ENCODE measurements at regions not wholly inside any gene's neighbourhood (a gene's known extent, or its start where the extent isn't known, plus 50 kb on each side); places are given as distances from the start of the nearest gene placed in this dataset.

DNA sequence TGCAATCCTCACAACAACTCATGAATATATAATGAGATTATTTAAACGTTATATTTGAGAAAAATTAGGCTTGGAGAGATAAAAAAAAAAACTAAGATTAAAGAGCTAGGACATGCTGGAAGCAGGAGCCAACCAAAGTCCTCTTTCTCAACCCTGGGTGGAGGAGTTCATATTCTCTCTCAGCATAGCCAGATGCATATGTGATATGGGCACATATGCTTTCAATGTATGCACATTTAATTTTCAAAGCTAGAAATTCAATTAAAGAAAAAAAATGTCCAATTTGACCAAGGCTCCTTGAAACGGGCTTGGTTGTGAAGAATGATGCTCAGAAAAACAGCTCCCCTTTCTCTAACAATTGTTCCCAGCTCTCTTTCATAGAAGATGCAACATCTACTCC lies 61.9 kb upstream of the GRIP1 start:
- Histone ChIP-seq H3K27ac (ENCODE audit: insufficient read length, low read depth, low read length) (no peak overlapping the region), H3K27me3 (ENCODE audit: insufficient read depth, low read length) (no peaks in the 10 kb centered on the region), H4K8ac (replicated peaks; ENCODE audit: insufficient read length, low read depth, low read length) (no peak overlapping the region), H3K4ac (ENCODE audit: low read depth, low read length) (no peak overlapping the region), H2BK12ac (ENCODE audit: insufficient read length, low read depth, low read length) (no peak overlapping the region), H2BK120ac (ENCODE audit: low read depth, low read length, poor library complexity, severe bottlenecking) (no peak overlapping the region), H3K9ac (ENCODE audit: extremely low read depth, insufficient read length, low read length) (no peak overlapping the region), H2AFZ (ENCODE audit: low read length) (no peak overlapping the region), H2BK20ac (ENCODE audit: low read depth, low read length, poor library complexity, severe bottlenecking) (no peak overlapping the region), H2BK15ac (ENCODE audit: low read depth, low read length) (no peak overlapping the region), H3K4me2 (ENCODE audit: insufficient read depth, insufficient read length, low read length) (no peak overlapping the region), H3T11ph (ENCODE audit: low read length) (no peak overlapping the region), H3K14ac (ENCODE audit: insufficient read depth, low read length) (no peak overlapping the region), H3K9me3 (ENCODE audit: control insufficient read depth, low read depth, low read length) (no peaks in the 10 kb centered on the region), H2BK5ac (ENCODE audit: insufficient read length, low read length) (no peak overlapping the region), H3K23ac (ENCODE audit: insufficient read length, low read depth, low read length) (no peak overlapping the region), H3K4me1 (ENCODE audit: insufficient read depth, low read length) (no peaks in the 10 kb centered on the region), H4K91ac (ENCODE audit: insufficient read length, low read depth, low read length) (no peak overlapping the region), H3K79me1 (ENCODE audit: insufficient read depth, low read depth, low read length, poor library complexity, severe bottlenecking) (no peaks in the 10 kb centered on the region), H3K23me2 (ENCODE audit: insufficient read length, low read depth, low read length, poor library complexity, severe bottlenecking) (no peaks in the 10 kb centered on the region), H4K20me1 (ENCODE audit: control insufficient read depth, insufficient read depth, insufficient read length) (no peaks in the 10 kb centered on the region), H3K18ac (ENCODE audit: insufficient read length, low read depth, low read length) (no peak overlapping the region), H3K79me2 (ENCODE audit: insufficient read depth, low read length) (no peaks in the 10 kb centered on the region), H4K5ac (ENCODE audit: insufficient read length, low read depth, low read length) (no peak overlapping the region), H2AK5ac (ENCODE audit: insufficient read length, low read length) (no peak overlapping the region), H3K56ac (ENCODE audit: insufficient read length, low read depth, low read length) (no peak overlapping the region)
- no peak for DNase-seq
- Mint-ChIP-seq H3K36me3 (ENCODE audit: insufficient read depth in 1 of 3, low read depth in 3 of 3) (peaks cover 0 to 3% (median 3%) of the 10 kb centered on the region in 3 experiments; a peak in 2 of 7 replicates), H3K4me3 (no peak overlapping the region), H3K9me3 (peaks cover 0 to 4% of the 10 kb centered on the region in 2 experiments; a peak in 1 of 5 replicates), H3K27me3 (ENCODE audit: low read depth) (no peaks in the 10 kb centered on the region), H3K4me1 (peaks cover 3 to 8% of the 10 kb centered on the region in 2 experiments; a peak in 3 of 4 replicates), H3K27ac (no peak overlapping the region)
- 100% methylated on average over 1 of the region's 2 CpGs for WGBS (ENCODE audit: extremely low coverage, insufficient read length, low lambda C conversion rate)
- no peak for TF ChIP-seq CTCF (conservative IDR thresholded peaks at IDR 0.05)
